WTC11 (cell line): ENCODE measurements at regions not wholly inside any gene's neighbourhood (a gene's known extent, or its start where the extent isn't known, plus 50 kb on each side); places are given as distances from the start of the nearest gene placed in this dataset.

Experiments used
- CREB1 ChIP-seq: sonication (generic); formaldehyde crosslinking; IDR thresholded peaks from 2 replicates; pipeline ENCODE4 v1.8.0; 2023; ENCODE audit warnings: mild to moderate bottlenecking, missing genetic modification reagents
- CTCF ChIP-seq: fragments of 200-600 bp; IDR thresholded peaks from 2 replicates; pipeline ENCODE4 v1.8.0; 2022; ENCODE audit warnings: antibody characterized with exemption
- USF1 ChIP-seq: sonication (generic); formaldehyde crosslinking; IDR thresholded peaks from 2 replicates; pipeline ENCODE4 v1.8.0; 2022; ENCODE audit warnings: mild to moderate bottlenecking, missing genetic modification reagents
- USF2 ChIP-seq: sonication (generic); formaldehyde crosslinking; IDR thresholded peaks from 2 replicates; pipeline ENCODE4 v1.8.1; 2023; ENCODE audit warnings: mild to moderate bottlenecking, missing genetic modification reagents, moderate library complexity
- ZNF423 ChIP-seq: fragments of 250-450 bp; sonication (Bioruptor Pico); IDR thresholded peaks from 2 replicates; pipeline ENCODE4 v2.1.2; 2022; ENCODE audit warnings: mild to moderate bottlenecking, moderate library complexity
- ZNF671 ChIP-seq: fragments of 250-450 bp; sonication (Bioruptor Pico); IDR thresholded peaks from 2 replicates; pipeline ENCODE4 v1.8.0; 2021; ENCODE audit warnings: mild to moderate bottlenecking

GRCh38 chr5:174547814-174548213 lies 176.6 kb upstream of the MSX2 start:
- no peak for TF ChIP-seq CTCF
- TF ChIP-seq CREB1 (CRISPR knock-in tag), result no peak
- TF ChIP-seq USF1, result no peak
- no peak for TF ChIP-seq ZNF423
- no peak for TF ChIP-seq ZNF671 (CRISPR knock-in tag)
- no peak for TF ChIP-seq USF2 (CRISPR knock-in tag)
